HL-60/S4 (cell line): ENCODE measurements at regions not wholly inside any gene's neighbourhood (a gene's known extent, or its start where the extent isn't known, plus 50 kb on each side); places are given as distances from the start of the nearest gene placed in this dataset.
"Not testable (repeated sequence)": the region's sequence is repeated elsewhere in the genome, so short reads cannot be mapped to it uniquely, and the experiment has no call there.

Experiments
- in situ Hi-C: fragments of 300-500 bp; cut with MboI; formaldehyde crosslinking; loops from 2 replicates; pipeline ENCODE4 v1.14.3; 2022; ENCODE audit warnings: low sequenced_read_pairs

- in situ Hi-C loops, result no loop called here
Observed at GRCh38 chr7:13117103-13117502, 429.7 kb downstream of the ARL4A start.

- in situ Hi-C loops, result no loop called here
Observed at GRCh38 chr7:13117592-13117991, 430.2 kb downstream of the ARL4A start.

DNA sequence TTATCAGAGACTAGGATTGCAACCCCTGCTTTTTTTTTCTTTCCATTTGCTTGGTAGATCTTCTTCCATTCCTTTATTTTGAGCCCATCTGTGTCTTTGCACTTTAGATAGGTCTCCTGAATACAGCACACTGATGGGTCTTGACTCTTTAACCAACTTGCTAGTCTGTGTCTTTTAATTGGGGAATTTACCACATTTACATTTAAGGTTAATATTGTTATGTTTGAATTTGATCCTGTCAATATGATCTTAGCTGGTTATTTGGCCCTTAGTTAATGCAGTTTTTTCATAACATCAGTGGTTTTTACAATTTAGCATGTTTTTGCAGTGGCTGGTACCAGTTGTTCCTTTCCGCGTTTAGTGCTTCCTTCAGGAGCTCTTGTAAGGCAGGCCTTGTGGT, 437.2 kb downstream of the ARL4A start:
- in situ Hi-C loops, result not testable (repeated sequence)

DNA sequence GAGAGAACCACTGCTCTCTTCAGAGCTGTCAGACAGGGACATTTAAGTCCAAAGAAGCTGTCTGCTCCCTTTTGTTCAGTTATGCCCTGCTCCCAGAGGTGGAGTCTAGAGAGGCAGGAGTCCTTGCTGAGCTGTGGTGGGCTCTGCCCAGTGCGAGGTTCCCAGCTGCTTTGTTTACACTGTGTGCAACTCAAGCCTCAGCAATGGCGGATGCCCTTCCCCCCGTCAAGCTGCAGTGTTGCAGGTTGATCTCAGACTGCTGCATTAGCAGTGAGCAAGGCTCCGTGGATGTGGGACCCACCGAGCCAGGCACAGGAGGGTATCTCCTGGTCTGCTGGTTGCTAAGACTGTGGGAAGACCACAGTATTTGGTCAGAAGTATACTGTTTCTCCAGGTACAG, 438.9 kb downstream of the ARL4A start:
- in situ Hi-C loops, result no loop called here

GRCh38 chr7:13130321-13130720, 442.9 kb downstream of the ARL4A start:
- in situ Hi-C loops, result no loop called here

- in situ Hi-C loops, result not testable (repeated sequence)
Observed at GRCh38 chr7:13130906-13131305, 443.5 kb downstream of the ARL4A start.

- in situ Hi-C loops, result no loop called here
Observed at GRCh38 chr7:13132314-13132713, 444.9 kb downstream of the ARL4A start.

GRCh38 chr7:13136345-13136744, 448.9 kb downstream of the ARL4A start:
- in situ Hi-C loops, result not testable (repeated sequence)

DNA sequence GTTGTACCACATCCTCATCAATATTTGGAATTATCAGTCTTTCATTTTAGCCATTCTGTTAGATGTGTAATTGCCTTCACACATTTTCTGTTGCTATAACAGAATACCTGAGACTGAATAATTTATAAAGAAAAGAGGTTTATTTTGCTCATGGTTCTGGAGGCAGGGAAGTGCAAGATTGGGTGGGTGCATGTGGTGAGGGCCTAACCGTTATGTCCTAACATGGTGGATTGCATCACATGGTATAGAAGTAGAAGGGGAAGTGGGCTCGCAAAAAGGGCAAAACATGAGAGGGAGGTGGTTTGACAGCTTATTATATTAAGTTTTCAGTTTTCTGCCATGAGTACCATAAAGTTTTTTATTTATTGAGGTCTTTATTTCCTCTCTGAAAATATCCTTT, 452.0 kb downstream of the ARL4A start:
- in situ Hi-C loops, result no loop called here

DNA sequence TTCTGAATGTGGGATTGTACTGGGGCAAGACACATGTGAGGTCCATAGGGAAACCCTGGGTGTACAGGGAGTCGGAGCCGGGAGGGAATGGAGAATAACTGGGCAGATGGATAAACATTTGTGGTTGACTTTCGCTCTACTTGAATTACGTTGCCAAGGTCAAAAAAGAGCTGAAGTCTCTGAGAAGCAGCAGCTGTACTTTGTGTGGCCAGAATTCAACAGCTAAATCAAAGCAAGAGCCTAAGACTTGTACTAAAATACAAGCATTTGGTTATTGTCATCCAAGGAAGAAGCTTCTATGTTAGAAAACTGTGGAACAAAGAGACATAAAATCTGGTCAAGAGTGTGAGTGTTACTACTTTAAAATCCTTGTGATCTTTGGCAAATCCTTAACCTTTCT, 457.2 kb downstream of the ARL4A start:
- in situ Hi-C loops, result no loop called here

GRCh38 chr7:13148548-13148947, 461.1 kb downstream of the ARL4A start:
- in situ Hi-C loops, result no loop called here

DNA sequence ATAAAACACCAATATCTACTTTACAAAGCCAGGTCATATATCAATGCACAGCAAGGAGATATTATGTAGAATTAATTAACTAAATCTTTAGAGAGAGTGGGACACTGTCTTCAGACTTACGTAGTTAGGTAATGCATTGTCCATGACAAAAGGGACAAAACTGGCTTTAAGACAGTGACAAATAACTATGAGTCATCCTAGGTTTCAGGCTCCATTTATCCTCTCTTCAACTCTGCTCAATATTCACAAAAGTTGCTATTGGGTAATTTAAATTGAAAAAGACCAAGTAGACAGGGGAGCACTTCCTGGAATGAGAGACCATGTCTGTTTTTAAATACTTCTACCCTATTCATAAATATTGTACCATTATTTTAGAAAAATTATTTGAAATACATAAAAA, 464.5 kb downstream of the ARL4A start:
- in situ Hi-C loops, result no loop called here

GRCh38 chr7:13152755-13153154, 465.3 kb downstream of the ARL4A start:
- in situ Hi-C loops, result no loop called here

GRCh38 chr7:13153266-13153665, 465.8 kb downstream of the ARL4A start:
- in situ Hi-C loops, result no loop called here

DNA sequence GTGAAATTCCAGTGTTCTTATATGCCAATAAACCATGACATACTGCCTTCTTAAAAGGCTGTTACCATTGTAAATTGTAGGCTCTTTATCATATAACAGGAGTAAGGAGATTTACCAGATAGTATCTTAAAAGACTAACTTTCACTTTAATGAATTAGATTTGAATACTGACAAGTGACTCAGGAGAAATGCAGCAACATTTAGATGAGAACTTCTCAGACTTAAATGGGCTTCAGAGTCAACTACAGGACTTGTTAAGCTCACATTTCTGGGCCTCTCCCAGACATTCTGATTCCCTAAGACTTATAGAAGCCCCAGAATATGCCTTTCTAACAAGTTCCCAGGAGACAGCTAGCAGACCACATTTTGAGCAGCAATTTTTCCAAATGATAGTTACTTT, 466.3 kb downstream of the ARL4A start:
- in situ Hi-C loops, result no loop called here

DNA sequence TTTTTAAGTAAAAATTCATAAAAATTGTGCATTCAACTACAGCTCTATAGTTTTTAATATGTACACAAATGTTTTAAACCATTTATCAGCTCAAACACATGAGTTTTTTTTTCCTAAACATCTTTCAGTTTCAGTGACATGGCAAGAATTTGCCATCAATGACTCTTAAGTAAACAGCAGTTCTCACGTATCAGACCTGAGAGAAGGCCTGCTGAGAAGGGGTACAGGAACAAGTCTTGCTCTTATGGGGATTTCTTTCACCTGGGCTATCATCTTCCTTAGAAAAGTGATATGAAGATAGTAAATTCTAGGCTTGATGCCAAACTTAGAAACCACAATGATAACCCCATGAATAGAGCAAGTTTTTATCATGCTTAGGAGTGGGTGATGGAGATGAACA, 467.8 kb downstream of the ARL4A start:
- in situ Hi-C loops, result no loop called here

- in situ Hi-C loops, result no loop called here
Observed at GRCh38 chr7:13159003-13159402, 471.6 kb downstream of the ARL4A start.

DNA sequence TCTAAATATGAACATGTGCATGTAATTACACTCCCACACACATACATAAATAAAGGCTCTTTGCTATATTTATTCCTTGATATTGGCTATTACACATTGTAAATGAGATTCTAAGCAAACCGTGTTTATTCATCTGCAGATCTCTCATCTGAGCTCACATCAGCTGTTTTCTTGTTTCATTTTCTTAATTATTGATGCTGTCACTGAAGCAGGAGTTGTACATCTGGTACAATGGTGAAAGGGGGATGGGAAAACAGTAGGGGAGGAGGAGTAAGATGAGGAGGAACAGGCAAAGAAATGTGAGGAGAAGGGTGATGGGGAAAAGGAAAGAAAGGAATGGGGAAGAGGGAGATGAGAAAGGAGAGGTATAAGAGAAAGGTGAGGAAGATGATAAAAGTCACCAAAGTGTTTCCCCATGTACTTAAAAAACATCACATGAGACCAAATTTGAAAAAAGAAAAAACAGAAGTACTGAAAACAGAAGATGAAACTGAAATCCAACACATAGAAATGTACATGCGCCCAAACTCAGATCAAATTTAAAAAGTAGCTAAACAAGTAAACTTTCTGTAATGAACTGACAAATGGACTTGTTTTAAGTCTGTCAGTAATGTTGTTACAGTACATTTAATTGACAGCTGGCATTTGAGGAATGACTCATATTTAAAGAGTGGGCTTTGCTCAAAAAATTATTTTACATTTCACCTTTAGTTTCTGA, 472.2 kb downstream of the ARL4A start:
- in situ Hi-C loops, result no loop called here

- in situ Hi-C loops, result no loop called here
Observed at GRCh38 chr7:13161125-13161524, 473.7 kb downstream of the ARL4A start.

DNA sequence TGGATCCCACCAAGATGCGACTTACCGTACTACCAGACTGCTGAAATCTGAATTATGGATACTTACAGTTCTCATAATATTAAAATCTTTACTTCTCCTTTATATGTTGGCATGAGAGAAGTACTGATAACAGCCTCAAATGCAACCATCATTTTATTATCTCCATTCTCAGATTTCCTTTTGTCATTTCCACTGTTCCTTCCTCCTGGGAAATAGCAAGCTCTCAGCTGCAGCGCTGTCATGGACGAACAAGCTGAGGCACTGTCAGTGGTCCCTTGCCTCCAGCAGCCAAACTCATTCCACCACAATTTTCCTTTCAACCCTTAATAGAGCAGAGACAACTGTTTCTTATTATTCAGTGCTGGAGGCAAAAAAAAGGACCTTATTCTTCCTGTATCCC, 478.4 kb downstream of the ARL4A start:
- in situ Hi-C loops, result no loop called here

DNA sequence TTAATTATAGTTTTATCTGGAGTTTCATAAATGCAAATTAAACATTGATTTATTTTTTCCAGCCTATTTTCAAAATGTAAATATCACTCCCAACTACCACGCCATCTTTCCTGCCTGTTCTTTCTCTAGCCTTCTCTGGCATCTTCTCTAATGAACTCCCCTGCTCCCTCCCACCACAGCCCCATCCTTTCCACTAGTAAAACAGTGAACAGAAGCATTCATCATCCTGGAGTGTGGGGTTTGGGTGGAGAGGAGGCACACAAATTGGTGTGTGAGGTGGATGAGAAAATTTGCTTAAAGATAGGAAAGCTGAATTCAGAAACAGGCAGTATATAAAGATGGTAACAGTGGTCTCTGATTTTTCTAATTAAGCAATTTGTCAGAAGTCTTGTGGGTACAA, 479.4 kb downstream of the ARL4A start:
- in situ Hi-C loops, result no loop called here

DNA sequence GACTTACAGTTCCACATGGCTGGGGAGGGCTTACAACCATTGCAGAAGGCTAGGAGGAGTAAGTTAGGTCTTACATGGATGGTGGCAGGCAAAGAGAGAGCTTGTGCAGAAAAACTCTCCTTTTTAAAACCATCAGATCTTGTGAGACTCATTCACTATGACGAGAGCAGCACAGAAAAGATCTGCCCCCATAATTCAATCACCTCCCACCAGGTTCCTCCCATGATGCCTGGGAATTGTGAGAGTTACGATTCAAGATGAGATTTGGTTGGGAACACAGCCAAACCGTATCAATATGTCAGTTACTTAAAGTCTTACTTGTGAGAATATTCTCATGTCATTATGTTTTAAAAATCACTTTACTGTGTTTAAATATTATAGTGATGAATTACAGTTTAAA, 481.9 kb downstream of the ARL4A start:
- in situ Hi-C loops, result no loop called here

DNA sequence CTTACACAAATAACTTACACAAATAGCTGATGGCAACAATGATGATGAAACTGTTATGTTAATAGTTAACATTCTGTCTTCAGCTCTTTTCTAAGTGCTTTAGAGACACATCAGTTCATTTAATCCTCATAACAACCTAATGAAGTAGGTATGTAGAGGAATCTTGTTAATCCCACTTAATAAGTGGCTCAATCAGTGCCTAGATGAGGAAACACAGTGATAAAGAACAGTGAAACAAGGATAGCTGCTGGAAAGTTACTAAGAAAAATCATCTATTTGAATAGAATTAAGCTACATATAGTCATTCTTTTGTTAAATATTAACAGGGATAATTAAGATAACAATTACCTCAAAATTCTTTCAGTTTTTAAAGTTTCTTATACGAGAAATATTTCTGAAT, 487.6 kb downstream of the ARL4A start:
- in situ Hi-C loops, result no loop called here
